ENCODE measurements at regions not wholly inside any gene's neighbourhood (a gene's known extent, or its start where the extent isn't known, plus 50 kb on each side); places are given as distances from the start of the nearest gene placed in this dataset.

DNA sequence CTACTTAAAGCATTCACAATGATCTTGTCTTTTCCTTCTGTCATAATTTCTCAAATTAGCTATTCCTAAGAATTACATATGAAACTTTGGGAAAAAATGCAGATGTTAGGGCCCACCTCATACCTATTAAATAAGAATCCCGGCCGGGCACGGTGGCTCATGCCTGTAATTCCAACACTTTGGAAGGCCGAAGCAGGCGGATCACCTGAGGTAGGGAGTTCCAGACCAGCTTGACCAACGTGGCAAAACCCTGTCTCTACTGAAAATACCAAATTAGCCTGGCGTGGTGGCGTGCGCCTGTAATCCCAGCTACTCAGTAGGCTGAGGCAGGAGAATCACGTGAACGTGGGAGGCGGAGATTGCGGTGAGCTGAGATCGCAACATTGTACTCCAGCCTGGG lies 158.4 kb upstream of the TLL1 start:
- H3K27ac Mint-ChIP-seq, result no peak overlapping the region
- H3F3A ChIP-seq (ENCODE audit: low read depth), result no peaks in the 10 kb centered on the region
- peaks cover 7% of the 10 kb centered on the region for H3K4me1 ChIP-seq
- TF ChIP-seq EZH2phosphoT487 (IDR thresholded peaks at IDR 0.05) (no peak), EZH2 (IDR thresholded peaks at IDR 0.05) (no peak)
- TF ChIP-seq, protein P1, sequence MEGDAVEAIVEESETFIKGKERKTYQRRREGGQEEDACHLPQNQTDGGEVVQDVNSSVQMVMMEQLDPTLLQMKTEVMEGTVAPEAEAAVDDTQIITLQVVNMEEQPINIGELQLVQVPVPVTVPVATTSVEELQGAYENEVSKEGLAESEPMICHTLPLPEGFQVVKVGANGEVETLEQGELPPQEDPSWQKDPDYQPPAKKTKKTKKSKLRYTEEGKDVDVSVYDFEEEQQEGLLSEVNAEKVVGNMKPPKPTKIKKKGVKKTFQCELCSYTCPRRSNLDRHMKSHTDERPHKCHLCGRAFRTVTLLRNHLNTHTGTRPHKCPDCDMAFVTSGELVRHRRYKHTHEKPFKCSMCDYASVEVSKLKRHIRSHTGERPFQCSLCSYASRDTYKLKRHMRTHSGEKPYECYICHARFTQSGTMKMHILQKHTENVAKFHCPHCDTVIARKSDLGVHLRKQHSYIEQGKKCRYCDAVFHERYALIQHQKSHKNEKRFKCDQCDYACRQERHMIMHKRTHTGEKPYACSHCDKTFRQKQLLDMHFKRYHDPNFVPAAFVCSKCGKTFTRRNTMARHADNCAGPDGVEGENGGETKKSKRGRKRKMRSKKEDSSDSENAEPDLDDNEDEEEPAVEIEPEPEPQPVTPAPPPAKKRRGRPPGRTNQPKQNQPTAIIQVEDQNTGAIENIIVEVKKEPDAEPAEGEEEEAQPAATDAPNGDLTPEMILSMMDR (IDR thresholded peaks at IDR 0.05), result no peak
- H3K4me3 ChIP-seq, result no peak overlapping the region
- no peaks in the 10 kb centered on the region for H3K9me3 ChIP-seq (ENCODE audit: low read depth)
- no peaks in the 10 kb centered on the region for H4K20me1 ChIP-seq (ENCODE audit: low read depth)
- H3K9me3 Mint-ChIP-seq, result peaks cover 3% of the 10 kb centered on the region
- H3K9ac ChIP-seq, result no peak overlapping the region
- no peak overlapping the region for H2AFZ ChIP-seq (replicated peaks)
- no peaks in the 10 kb centered on the region for H3K27me3 Mint-ChIP-seq (ENCODE audit: insufficient read depth, low read depth)
- no peak for DNase-seq (ENCODE audit: low spot score)
- no peak overlapping the region for H3K27ac ChIP-seq
- H3K4me2 ChIP-seq, result no peak overlapping the region
- no peaks in the 10 kb centered on the region for H3K79me2 ChIP-seq (ENCODE audit: low read depth)
- no peaks in the 10 kb centered on the region for H3K27me3 ChIP-seq
- H3K36me3 ChIP-seq, result no peaks in the 10 kb centered on the region
- no peak overlapping the region for H3K4me3 Mint-ChIP-seq
- peaks cover 5% of the 10 kb centered on the region for H3K4me1 Mint-ChIP-seq
- no peaks in the 10 kb centered on the region for H3K36me3 Mint-ChIP-seq

DNA sequence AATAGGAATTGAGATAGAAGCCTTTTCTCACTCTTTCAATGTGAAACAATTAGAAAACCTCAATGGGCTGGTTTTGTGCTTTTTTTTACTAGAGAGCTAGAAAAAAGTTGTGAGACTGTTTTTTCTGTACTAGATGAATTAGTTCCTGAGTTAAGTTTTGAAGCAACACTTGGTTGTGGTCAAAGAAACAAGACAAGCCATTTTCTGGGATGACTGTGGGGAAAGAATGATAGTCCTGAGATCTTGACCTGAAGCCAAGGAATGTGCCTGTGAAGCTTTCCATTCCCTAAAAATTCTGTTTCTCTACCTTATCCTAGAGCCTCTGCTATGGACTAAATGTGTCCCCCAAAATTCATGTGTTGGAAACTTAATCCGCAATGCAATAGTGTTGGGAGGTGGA lies 157.8 kb upstream of the TLL1 start:
- Histone ChIP-seq H3K4me1 (peaks cover 5% of the 10 kb centered on the region), H3K9me3 (ENCODE audit: low read depth) (no peaks in the 10 kb centered on the region), H3F3A (ENCODE audit: low read depth) (no peaks in the 10 kb centered on the region), H3K27me3 (no peaks in the 10 kb centered on the region), H3K27ac (no peak overlapping the region), H4K20me1 (ENCODE audit: low read depth) (no peaks in the 10 kb centered on the region), H3K4me2 (no peak overlapping the region), H3K36me3 (no peaks in the 10 kb centered on the region), H3K4me3 (no peak overlapping the region), H2AFZ (replicated peaks) (no peak overlapping the region), H3K79me2 (ENCODE audit: low read depth) (no peaks in the 10 kb centered on the region), H3K9ac (no peak overlapping the region)
- H3K9me3 Mint-ChIP-seq, result peaks cover 3% of the 10 kb centered on the region
- TF ChIP-seq EZH2 (IDR thresholded peaks at IDR 0.05), result no peak
- TF ChIP-seq, protein P1 (IDR thresholded peaks at IDR 0.05), result no peak
- no peak for TF ChIP-seq EZH2phosphoT487 (IDR thresholded peaks at IDR 0.05)
- H3K36me3 Mint-ChIP-seq, result no peaks in the 10 kb centered on the region
- no peaks in the 10 kb centered on the region for H3K27me3 Mint-ChIP-seq (ENCODE audit: insufficient read depth, low read depth)
- DNase-seq (ENCODE audit: low spot score), result no peak
- no peak overlapping the region for H3K27ac Mint-ChIP-seq
- H3K4me3 Mint-ChIP-seq, result no peak overlapping the region
- H3K4me1 Mint-ChIP-seq, result no peaks in the 10 kb centered on the region

DNA sequence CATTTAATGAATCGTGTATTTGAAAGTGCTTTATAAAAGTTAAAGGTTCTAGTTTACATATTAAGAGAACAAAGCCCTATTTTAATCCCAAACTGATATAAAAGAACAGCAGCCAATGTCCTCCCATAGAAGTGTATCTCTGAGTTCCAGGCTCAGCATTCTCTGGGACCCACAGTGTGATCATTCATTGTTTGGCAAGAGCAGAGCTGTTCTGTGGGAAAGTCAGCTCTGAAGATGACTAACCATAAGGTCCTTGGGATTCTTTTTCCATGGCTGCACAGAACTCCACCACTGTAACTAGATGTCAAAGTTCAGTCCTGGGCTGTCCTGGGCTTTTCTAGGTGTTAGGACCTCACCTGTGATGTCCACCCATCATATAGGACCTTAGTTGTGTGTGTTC lies 157.0 kb upstream of the TLL1 start:
- H3K9ac ChIP-seq, result no peak overlapping the region
- H3K27me3 ChIP-seq, result no peaks in the 10 kb centered on the region
- no peaks in the 10 kb centered on the region for H3K79me2 ChIP-seq (ENCODE audit: low read depth)
- TF ChIP-seq EZH2 (IDR thresholded peaks at IDR 0.05) (no peak), EZH2phosphoT487 (IDR thresholded peaks at IDR 0.05) (no peak)
- TF ChIP-seq, protein P1 (IDR thresholded peaks at IDR 0.05), result no peak
- no peaks in the 10 kb centered on the region for H3F3A ChIP-seq (ENCODE audit: low read depth)
- no peaks in the 10 kb centered on the region for H3K27me3 Mint-ChIP-seq (ENCODE audit: insufficient read depth, low read depth)
- H3K27ac Mint-ChIP-seq, result no peak overlapping the region
- no peaks in the 10 kb centered on the region for H3K4me1 Mint-ChIP-seq
- no peak overlapping the region for H2AFZ ChIP-seq (replicated peaks)
- H3K4me3 Mint-ChIP-seq, result no peak overlapping the region
- no peaks in the 10 kb centered on the region for H3K9me3 ChIP-seq (ENCODE audit: low read depth)
- DNase-seq (ENCODE audit: low spot score), result no peak
- no peak overlapping the region for H3K27ac ChIP-seq
- H3K36me3 Mint-ChIP-seq, result no peaks in the 10 kb centered on the region
- H3K4me2 ChIP-seq, result no peak overlapping the region
- H3K9me3 Mint-ChIP-seq, result peaks cover 3% of the 10 kb centered on the region
- H3K36me3 ChIP-seq, result no peaks in the 10 kb centered on the region
- H3K4me1 ChIP-seq, result peaks cover 4% of the 10 kb centered on the region
- no peak overlapping the region for H3K4me3 ChIP-seq
- H4K20me1 ChIP-seq (ENCODE audit: low read depth), result no peaks in the 10 kb centered on the region
